PC-9 (cell line): ENCODE measurements at regions not wholly inside any gene's neighbourhood (a gene's known extent, or its start where the extent isn't known, plus 50 kb on each side); places are given as distances from the start of the nearest gene placed in this dataset.

Experiments
- EZH2 ChIP-seq: fragments of 200-600 bp; sonication (generic); IDR thresholded peaks from 2 replicates; pipeline ENCODE4 v1.8.0; 2017; ENCODE audit warnings: antibody characterized with exemption, low read depth
- TF ChIP-seq, protein P1 (sequence below): fragments of 200-600 bp; sonication (generic); conservative IDR thresholded peaks from 2 replicates; pipeline ENCODE4 v1.6.1; 2017; ENCODE audit warnings: mixed run types, antibody characterized with exemption, mild to moderate bottlenecking, moderate library complexity

DNA sequence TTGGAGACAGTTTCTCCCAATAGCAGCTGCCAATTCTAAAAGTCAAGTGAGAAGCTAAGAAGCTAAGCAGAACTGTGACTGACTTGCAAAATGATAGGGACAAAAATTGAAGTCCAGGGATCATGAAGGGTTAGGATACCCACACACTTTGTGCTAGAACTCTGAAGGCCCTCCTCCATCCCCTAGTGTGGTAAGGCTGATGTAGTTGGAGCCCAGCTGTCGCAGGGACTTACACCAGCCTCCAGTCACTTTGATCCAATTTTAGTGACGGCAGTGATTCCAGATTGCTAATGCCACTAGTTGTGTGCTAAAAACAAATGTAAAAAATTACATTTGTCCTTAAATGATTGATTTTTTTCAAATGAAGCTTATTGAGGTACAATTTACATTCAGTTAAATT is 742.7 kb upstream of the ZNF608 start:
- no peak for TF ChIP-seq EZH2
- TF ChIP-seq, protein P1, sequence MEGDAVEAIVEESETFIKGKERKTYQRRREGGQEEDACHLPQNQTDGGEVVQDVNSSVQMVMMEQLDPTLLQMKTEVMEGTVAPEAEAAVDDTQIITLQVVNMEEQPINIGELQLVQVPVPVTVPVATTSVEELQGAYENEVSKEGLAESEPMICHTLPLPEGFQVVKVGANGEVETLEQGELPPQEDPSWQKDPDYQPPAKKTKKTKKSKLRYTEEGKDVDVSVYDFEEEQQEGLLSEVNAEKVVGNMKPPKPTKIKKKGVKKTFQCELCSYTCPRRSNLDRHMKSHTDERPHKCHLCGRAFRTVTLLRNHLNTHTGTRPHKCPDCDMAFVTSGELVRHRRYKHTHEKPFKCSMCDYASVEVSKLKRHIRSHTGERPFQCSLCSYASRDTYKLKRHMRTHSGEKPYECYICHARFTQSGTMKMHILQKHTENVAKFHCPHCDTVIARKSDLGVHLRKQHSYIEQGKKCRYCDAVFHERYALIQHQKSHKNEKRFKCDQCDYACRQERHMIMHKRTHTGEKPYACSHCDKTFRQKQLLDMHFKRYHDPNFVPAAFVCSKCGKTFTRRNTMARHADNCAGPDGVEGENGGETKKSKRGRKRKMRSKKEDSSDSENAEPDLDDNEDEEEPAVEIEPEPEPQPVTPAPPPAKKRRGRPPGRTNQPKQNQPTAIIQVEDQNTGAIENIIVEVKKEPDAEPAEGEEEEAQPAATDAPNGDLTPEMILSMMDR, result no peak
